Right lobe of liver (tissue), 4 donors: ENCODE measurements at regions not wholly inside any gene's neighbourhood (a gene's known extent, or its start where the extent isn't known, plus 50 kb on each side); places are given as distances from the start of the nearest gene placed in this dataset.

ENCODE experiments used
- POLR2A ChIP-seq: fragments of 450-650 bp; IDR thresholded peaks from one replicate; pipeline ENCODE4 v1.6.1; 2017; ENCODE audit warnings: antibody characterized with exemption, mild to moderate bottlenecking
- TF ChIP-seq, protein P1 (sequence below), 4 donors: fragments of 200-600 bp in 3 of 4; fragments of 450-650 bp in 1 of 4; IDR thresholded peaks; one replicate each; pipeline versions ENCODE4 v1.5.1 to v1.8.0; 2016 to 2022; ENCODE audit warnings: antibody characterized with exemption in 4 of 4, mild to moderate bottlenecking in 2 of 4
- donor health status: DM: no; HTN: no; CAD: no.
- donor health status: DM: no; HTN: no; CAD: no.
- donor health status: DM: no; HTN: yes; CAD: no.

DNA sequence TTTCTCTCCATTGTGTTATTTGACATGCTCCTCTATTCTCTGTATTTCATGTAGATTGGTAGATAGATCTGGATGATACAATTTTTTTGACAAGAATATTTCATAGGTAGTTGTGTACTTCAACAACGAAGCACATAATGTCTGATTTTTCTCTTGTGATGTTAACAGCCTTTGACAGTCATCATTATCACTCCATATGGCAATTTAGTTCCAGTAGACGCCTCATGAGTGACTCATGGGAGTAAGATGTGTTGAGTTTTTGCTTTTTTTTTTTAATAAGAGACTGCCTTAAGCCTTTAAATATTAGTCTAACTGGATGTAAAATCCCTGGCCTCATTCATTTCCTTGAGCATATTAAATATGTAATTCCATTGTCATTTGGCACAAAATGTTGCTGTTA is 123.5 kb upstream of the ZNF32 start:
- TF ChIP-seq POLR2A = no peak
- TF ChIP-seq, protein P1, sequence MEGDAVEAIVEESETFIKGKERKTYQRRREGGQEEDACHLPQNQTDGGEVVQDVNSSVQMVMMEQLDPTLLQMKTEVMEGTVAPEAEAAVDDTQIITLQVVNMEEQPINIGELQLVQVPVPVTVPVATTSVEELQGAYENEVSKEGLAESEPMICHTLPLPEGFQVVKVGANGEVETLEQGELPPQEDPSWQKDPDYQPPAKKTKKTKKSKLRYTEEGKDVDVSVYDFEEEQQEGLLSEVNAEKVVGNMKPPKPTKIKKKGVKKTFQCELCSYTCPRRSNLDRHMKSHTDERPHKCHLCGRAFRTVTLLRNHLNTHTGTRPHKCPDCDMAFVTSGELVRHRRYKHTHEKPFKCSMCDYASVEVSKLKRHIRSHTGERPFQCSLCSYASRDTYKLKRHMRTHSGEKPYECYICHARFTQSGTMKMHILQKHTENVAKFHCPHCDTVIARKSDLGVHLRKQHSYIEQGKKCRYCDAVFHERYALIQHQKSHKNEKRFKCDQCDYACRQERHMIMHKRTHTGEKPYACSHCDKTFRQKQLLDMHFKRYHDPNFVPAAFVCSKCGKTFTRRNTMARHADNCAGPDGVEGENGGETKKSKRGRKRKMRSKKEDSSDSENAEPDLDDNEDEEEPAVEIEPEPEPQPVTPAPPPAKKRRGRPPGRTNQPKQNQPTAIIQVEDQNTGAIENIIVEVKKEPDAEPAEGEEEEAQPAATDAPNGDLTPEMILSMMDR (IDR thresholded peaks at IDR 0.05) = no peak
